Mesenchymal stem cell (in vitro differentiated cells and primary cell): ENCODE measurements at regions not wholly inside any gene's neighbourhood (a gene's known extent, or its start where the extent isn't known, plus 50 kb on each side); places are given as distances from the start of the nearest gene placed in this dataset.

ENCODE experiments used
- DNase-seq: peaks from one replicate; pipeline ENCODE4 v3.0.0-alpha.2; 2013
- H2AFZ ChIP-seq: one replicate; pipeline ENCODE4 v1.6.1; 2013; ENCODE audit warnings: low read depth, mild to moderate bottlenecking, control low read depth, inconsistent platforms, low read length, moderate library complexity
- H2AK5ac ChIP-seq: 2 replicates; pipeline ENCODE4 v1.6.1; 2013; ENCODE audit warnings: low read length, moderate library complexity, mild to moderate bottlenecking, inconsistent platforms; ENCODE audit not compliant: severe bottlenecking
- H2BK120ac ChIP-seq: one replicate; pipeline ENCODE4 v1.6.1; 2013; ENCODE audit warnings: low read depth, mild to moderate bottlenecking, inconsistent platforms, low read length, moderate library complexity
- H2BK12ac ChIP-seq, 2 experiments: one replicate each; pipeline ENCODE4 v1.6.1; 2013; ENCODE audit warnings: inconsistent platforms in 2 of 2, low read length in 2 of 2, mild to moderate bottlenecking in 2 of 2, moderate library complexity in 2 of 2, control low read depth in 1 of 2
- H2BK15ac ChIP-seq: one replicate; pipeline ENCODE4 v1.6.1; 2013; ENCODE audit warnings: mild to moderate bottlenecking, low read depth, inconsistent platforms; ENCODE audit not compliant: poor library complexity, severe bottlenecking
- H2BK5ac ChIP-seq: 2 replicates; pipeline ENCODE4 v1.6.1; 2013; ENCODE audit warnings: low read depth, mild to moderate bottlenecking, low read length, control low read depth, inconsistent platforms; ENCODE audit not compliant: poor library complexity, severe bottlenecking
- H3K14ac ChIP-seq, 2 experiments: one replicate each; pipeline ENCODE4 v1.6.1; 2013; ENCODE audit warnings: inconsistent platforms in 2 of 2, low read length in 2 of 2, control low read depth in 1 of 2, mild to moderate bottlenecking in 1 of 2, moderate library complexity in 1 of 2
- H3K18ac ChIP-seq, 2 experiments: one replicate each; pipeline ENCODE4 v1.6.1; 2013; ENCODE audit warnings: inconsistent platforms in 2 of 2, low read length in 2 of 2, control low read depth in 1 of 2, low read depth in 1 of 2, mild to moderate bottlenecking in 1 of 2
- H3K23ac ChIP-seq, 2 experiments: one replicate each; pipeline ENCODE4 v1.6.1; 2013; ENCODE audit warnings: inconsistent platforms in 2 of 2, low read length in 2 of 2, mild to moderate bottlenecking in 2 of 2, moderate library complexity in 2 of 2, control low read depth in 1 of 2
- H3K27ac ChIP-seq: 2 replicates; pipeline ENCODE4 v1.5.1; 2013; ENCODE audit warnings: mild to moderate bottlenecking, moderate library complexity, low read length, control low read depth, inconsistent platforms; ENCODE audit not compliant: poor library complexity, severe bottlenecking
- H3K27me3 ChIP-seq, 2 experiments: 2 replicates each; pipeline versions ENCODE4 v1.6.1 to v1.7.0; 2013; ENCODE audit warnings: low read length in 2 of 2, mild to moderate bottlenecking in 2 of 2, moderate library complexity in 2 of 2, control low read depth in 1 of 2, inconsistent platforms in 1 of 2; ENCODE audit not compliant: control insufficient read depth in 1 of 2, insufficient read depth in 1 of 2
- H3K36me3 ChIP-seq, 2 experiments: 2 replicates each; pipeline versions ENCODE4 v1.6.1 to v1.7.0; 2013; ENCODE audit warnings: low read length in 2 of 2, control low read depth in 1 of 2, inconsistent platforms in 1 of 2, low read depth in 1 of 2, mild to moderate bottlenecking in 1 of 2; ENCODE audit not compliant: insufficient read depth in 2 of 2, control insufficient read depth in 1 of 2
- H3K4ac ChIP-seq, 2 experiments: one replicate each; pipeline ENCODE4 v1.6.1; 2013; ENCODE audit warnings: inconsistent platforms in 2 of 2, low read length in 2 of 2, mild to moderate bottlenecking in 2 of 2, moderate library complexity in 2 of 2, control low read depth in 1 of 2, low read depth in 1 of 2
- H3K4me1 ChIP-seq: 2 replicates; pipeline ENCODE4 v1.6.1; 2013; ENCODE audit warnings: low read depth, low read length, control low read depth; ENCODE audit not compliant: control insufficient read depth, insufficient read depth
- H3K4me2 ChIP-seq: 2 replicates; pipeline ENCODE4 v1.6.1; 2013; ENCODE audit warnings: low read length, mild to moderate bottlenecking, inconsistent platforms; ENCODE audit not compliant: poor library complexity, severe bottlenecking
- H3K4me3 ChIP-seq, 2 experiments: 2 replicates each; pipeline versions ENCODE4 v1.5.1 to v1.7.0; 2013; ENCODE audit warnings: low read length in 2 of 2, mild to moderate bottlenecking in 2 of 2, control low read depth in 1 of 2, low read depth in 1 of 2; ENCODE audit not compliant: insufficient read depth in 1 of 2
- H3K79me1 ChIP-seq: replicated peaks from 2 replicates; pipeline ENCODE4 v1.6.1; 2013; ENCODE audit warnings: mild to moderate bottlenecking, control low read depth, low read length, inconsistent platforms; ENCODE audit not compliant: poor library complexity, severe bottlenecking
- H3K9ac ChIP-seq: 2 replicates; pipeline ENCODE4 v1.7.0; 2013; ENCODE audit warnings: mild to moderate bottlenecking, low read length, moderate library complexity
- H3K9me3 ChIP-seq: 2 replicates; pipeline ENCODE4 v1.7.0; 2013; ENCODE audit warnings: mild to moderate bottlenecking, low read length; ENCODE audit not compliant: control insufficient read depth
- H4K8ac ChIP-seq: one replicate; pipeline ENCODE4 v1.6.1; 2013; ENCODE audit warnings: inconsistent platforms, mild to moderate bottlenecking, low read length, moderate library complexity
- H4K91ac ChIP-seq: one replicate; pipeline ENCODE4 v1.6.1; 2013; ENCODE audit warnings: mild to moderate bottlenecking, low read length, inconsistent platforms
- WGBS: methylation state at CpG from one replicate; pipeline ENCODE4 v1.1.7; 2013; ENCODE audit warnings: mixed read lengths; 5-methylcytosine and 5-hydroxymethylcytosine counted together

GRCh38 chr3:89619263-89619662, 511.8 kb downstream of the EPHA3 start:
- no peak overlapping the region for H4K91ac ChIP-seq
- H2BK15ac ChIP-seq: no peak overlapping the region
- H2AFZ ChIP-seq: no peak overlapping the region
- H3K23ac ChIP-seq: no peak overlapping the region
- no peak overlapping the region for H3K9ac ChIP-seq
- no peaks in the 10 kb centered on the region for H3K4me1 ChIP-seq
- WGBS: no CpG with 5 or more reads among the region's 1 CpG
- no peak overlapping the region for H2BK5ac ChIP-seq
- H3K9me3 ChIP-seq: no peaks in the 10 kb centered on the region
- no peaks in the 10 kb centered on the region for H3K36me3 ChIP-seq
- no peak overlapping the region for H3K27ac ChIP-seq
- H3K27me3 ChIP-seq: no peaks in the 10 kb centered on the region
- H3K4me3 ChIP-seq: no peak overlapping the region
- no peak overlapping the region for H3K4me2 ChIP-seq
- H2BK120ac ChIP-seq: no peak overlapping the region
- H3K79me1 ChIP-seq: no peaks in the 10 kb centered on the region
- no peak overlapping the region for H2BK12ac ChIP-seq
- H3K14ac ChIP-seq: no peak overlapping the region
- no peak overlapping the region for H3K4ac ChIP-seq
- DNase-seq: no peak
- H3K18ac ChIP-seq: no peak overlapping the region
- no peak overlapping the region for H4K8ac ChIP-seq
- H2AK5ac ChIP-seq: no peak overlapping the region

- H3K4me1 ChIP-seq: no peaks in the 10 kb centered on the region
- H2BK5ac ChIP-seq: no peak overlapping the region
- H3K79me1 ChIP-seq: no peaks in the 10 kb centered on the region
- H3K4me2 ChIP-seq: no peak overlapping the region
- H3K27me3 ChIP-seq: no peaks in the 10 kb centered on the region
- WGBS: 94% methylated on average over 2 of the region's 4 CpGs
- H3K9me3 ChIP-seq: no peaks in the 10 kb centered on the region
- no peak overlapping the region for H3K18ac ChIP-seq
- no peak overlapping the region for H3K9ac ChIP-seq
- no peak overlapping the region for H2BK15ac ChIP-seq
- H3K36me3 ChIP-seq: no peaks in the 10 kb centered on the region
- H3K4ac ChIP-seq: no peak overlapping the region
- H4K91ac ChIP-seq: no peak overlapping the region
- H3K27ac ChIP-seq: no peak overlapping the region
- no peak overlapping the region for H2AFZ ChIP-seq
- H3K14ac ChIP-seq: no peak overlapping the region
- no peak overlapping the region for H2BK120ac ChIP-seq
- no peak for DNase-seq
- H2AK5ac ChIP-seq: no peak overlapping the region
- H4K8ac ChIP-seq: no peak overlapping the region
- no peak overlapping the region for H2BK12ac ChIP-seq
- no peak overlapping the region for H3K23ac ChIP-seq
- H3K4me3 ChIP-seq: no peak overlapping the region
Measured at GRCh38 chr3:89622063-89622700, 514.8 kb downstream of the EPHA3 start.

- Histone ChIP-seq H3K27me3 (no peaks in the 10 kb centered on the region), H3K27ac (no peak overlapping the region), H3K9ac (no peak overlapping the region), H2BK120ac (no peak overlapping the region), H3K36me3 (no peaks in the 10 kb centered on the region), H4K91ac (no peak overlapping the region), H3K23ac (no peak overlapping the region), H3K4ac (no peak overlapping the region), H2AFZ (no peak overlapping the region), H3K18ac (no peak overlapping the region), H4K8ac (no peak overlapping the region), H2BK12ac (no peak overlapping the region), H2AK5ac (no peak overlapping the region), H3K9me3 (no peaks in the 10 kb centered on the region), H2BK5ac (no peak overlapping the region), H2BK15ac (no peak overlapping the region), H3K79me1 (no peaks in the 10 kb centered on the region), H3K4me3 (no peak overlapping the region), H3K14ac (no peak overlapping the region), H3K4me2 (no peak overlapping the region), H3K4me1 (no peaks in the 10 kb centered on the region)
- 100% methylated on average over 1 of the region's 4 CpGs for WGBS
- DNase-seq: no peak
Measured at GRCh38 chr3:89624494-89624893, 517.1 kb downstream of the EPHA3 start.

GRCh38 chr3:89625945-89626344, 518.5 kb downstream of the EPHA3 start:
- 93% methylated on average over 1 of the region's 2 CpGs for WGBS
- H3K4me1 ChIP-seq: no peaks in the 10 kb centered on the region
- no peaks in the 10 kb centered on the region for H3K9me3 ChIP-seq
- H2BK12ac ChIP-seq: no peak overlapping the region
- no peak overlapping the region for H2BK15ac ChIP-seq
- no peak overlapping the region for H3K9ac ChIP-seq
- no peak overlapping the region for H2AFZ ChIP-seq
- H3K27me3 ChIP-seq: no peaks in the 10 kb centered on the region
- H2BK5ac ChIP-seq: no peak overlapping the region
- no peak overlapping the region for H3K4me3 ChIP-seq
- H3K27ac ChIP-seq: no peak overlapping the region
- no peak overlapping the region for H3K18ac ChIP-seq
- no peak overlapping the region for H3K4me2 ChIP-seq
- DNase-seq: no peak
- no peak overlapping the region for H4K8ac ChIP-seq
- H3K23ac ChIP-seq: no peak overlapping the region
- H2AK5ac ChIP-seq: no peak overlapping the region
- no peak overlapping the region for H3K14ac ChIP-seq
- H3K4ac ChIP-seq: no peak overlapping the region
- no peaks in the 10 kb centered on the region for H3K79me1 ChIP-seq
- no peak overlapping the region for H4K91ac ChIP-seq
- H2BK120ac ChIP-seq: no peak overlapping the region
- no peaks in the 10 kb centered on the region for H3K36me3 ChIP-seq
